PC-9 (cell line): ENCODE measurements at regions not wholly inside any gene's neighbourhood (a gene's known extent, or its start where the extent isn't known, plus 50 kb on each side); places are given as distances from the start of the nearest gene placed in this dataset.

ENCODE experiments used
- EZH2 ChIP-seq: fragments of 200-600 bp; sonication (generic); IDR thresholded peaks from 2 replicates; pipeline ENCODE4 v1.8.0; 2017; ENCODE audit warnings: antibody characterized with exemption, low read depth
- TF ChIP-seq, protein P1 (sequence below): fragments of 200-600 bp; sonication (generic); conservative IDR thresholded peaks from 2 replicates; pipeline ENCODE4 v1.6.1; 2017; ENCODE audit warnings: mixed run types, antibody characterized with exemption, mild to moderate bottlenecking, moderate library complexity

DNA sequence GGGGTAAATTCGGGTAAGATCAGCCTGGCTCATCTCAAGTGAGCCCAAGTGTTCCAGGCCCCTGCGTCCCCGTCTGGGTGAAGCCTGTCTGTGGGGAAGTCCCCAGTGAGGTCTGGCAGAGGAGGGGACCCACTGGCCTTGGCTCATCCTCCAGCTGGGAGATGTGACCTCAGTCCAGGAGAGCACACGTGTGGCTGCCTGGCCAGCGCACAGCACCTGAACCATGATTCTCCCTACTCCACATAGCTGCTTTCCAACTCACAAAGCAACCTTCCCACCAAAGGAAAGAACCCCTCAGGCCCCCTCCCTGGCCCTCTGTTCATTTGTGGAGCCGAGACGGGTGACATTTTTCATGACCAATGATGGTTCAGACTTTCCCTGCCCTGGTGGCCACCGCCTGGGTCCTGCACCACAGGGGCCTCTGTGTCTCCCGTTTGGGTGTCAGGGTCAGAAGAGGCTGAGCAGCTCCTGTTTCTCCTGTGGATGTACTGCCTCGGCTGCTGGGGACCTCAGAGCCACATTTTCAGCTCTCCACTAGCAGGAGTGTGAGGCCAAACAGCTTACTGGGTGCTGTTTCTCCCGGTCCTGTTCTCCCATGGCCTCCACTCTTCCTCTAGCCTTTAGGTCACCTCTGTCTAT is 111.4 kb downstream of the CPZ start:
- TF ChIP-seq EZH2, result no peak
- TF ChIP-seq, protein P1, sequence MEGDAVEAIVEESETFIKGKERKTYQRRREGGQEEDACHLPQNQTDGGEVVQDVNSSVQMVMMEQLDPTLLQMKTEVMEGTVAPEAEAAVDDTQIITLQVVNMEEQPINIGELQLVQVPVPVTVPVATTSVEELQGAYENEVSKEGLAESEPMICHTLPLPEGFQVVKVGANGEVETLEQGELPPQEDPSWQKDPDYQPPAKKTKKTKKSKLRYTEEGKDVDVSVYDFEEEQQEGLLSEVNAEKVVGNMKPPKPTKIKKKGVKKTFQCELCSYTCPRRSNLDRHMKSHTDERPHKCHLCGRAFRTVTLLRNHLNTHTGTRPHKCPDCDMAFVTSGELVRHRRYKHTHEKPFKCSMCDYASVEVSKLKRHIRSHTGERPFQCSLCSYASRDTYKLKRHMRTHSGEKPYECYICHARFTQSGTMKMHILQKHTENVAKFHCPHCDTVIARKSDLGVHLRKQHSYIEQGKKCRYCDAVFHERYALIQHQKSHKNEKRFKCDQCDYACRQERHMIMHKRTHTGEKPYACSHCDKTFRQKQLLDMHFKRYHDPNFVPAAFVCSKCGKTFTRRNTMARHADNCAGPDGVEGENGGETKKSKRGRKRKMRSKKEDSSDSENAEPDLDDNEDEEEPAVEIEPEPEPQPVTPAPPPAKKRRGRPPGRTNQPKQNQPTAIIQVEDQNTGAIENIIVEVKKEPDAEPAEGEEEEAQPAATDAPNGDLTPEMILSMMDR, result no peak
